ENCODE measurements at regions not wholly inside any gene's neighbourhood (a gene's known extent, or its start where the extent isn't known, plus 50 kb on each side); places are given as distances from the start of the nearest gene placed in this dataset.

DNA sequence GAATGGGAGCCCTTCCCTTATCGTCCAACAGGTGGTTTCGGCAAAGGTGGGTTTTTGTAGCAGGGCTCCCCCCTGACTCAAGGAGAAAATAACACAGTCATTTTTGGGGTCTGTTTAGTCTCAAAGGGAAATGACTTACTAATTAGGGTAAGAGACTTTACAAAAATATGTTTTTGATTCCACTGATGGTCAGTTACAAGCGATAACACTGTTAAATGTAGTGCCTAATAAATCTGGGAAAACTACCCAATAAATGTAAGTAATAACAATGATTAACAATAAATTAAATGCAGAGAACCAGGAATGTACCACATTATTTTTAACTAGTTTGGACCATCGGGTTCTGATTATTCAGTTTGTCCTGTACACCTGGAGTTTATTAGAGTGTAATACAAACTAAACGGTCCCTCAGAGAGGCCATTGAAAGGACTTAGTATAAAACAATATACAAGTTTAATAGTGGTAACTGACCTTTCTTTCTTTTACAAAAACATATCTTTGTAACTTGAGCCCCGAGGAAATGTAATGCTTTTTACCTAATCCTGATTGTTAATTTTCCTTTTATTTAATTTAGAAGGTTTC, 216.2 kb upstream of the HABP2 start:
- Histone ChIP-seq H2AFZ (ENCODE audit: low read depth, low read length) (no peak overlapping the region), H3K9me2 (ENCODE audit: insufficient read depth, low read length) (no peaks in the 10 kb centered on the region), H3K27ac (ENCODE audit: low read length) (no peak overlapping the region), H3K79me2 (replicated peaks; ENCODE audit: insufficient read depth, low read length) (no peaks in the 10 kb centered on the region), H3K4me2 (ENCODE audit: low read length) (no peak overlapping the region), H4K20me1 (ENCODE audit: insufficient read depth) (no peaks in the 10 kb centered on the region), H3F3A (ENCODE audit: insufficient read depth, low read length, poor library complexity, severe bottlenecking) (no peaks in the 10 kb centered on the region), H3K9me3 (ENCODE audit: low read length) (no peaks in the 10 kb centered on the region), H3K4me3 (ENCODE audit: low read length) (no peak overlapping the region), H3K36me3 (ENCODE audit: insufficient read depth, low read length) (no peaks in the 10 kb centered on the region), H3K9ac (ENCODE audit: low read length) (no peak overlapping the region), H3K27me3 (ENCODE audit: insufficient read depth, low read depth, low read length) (no peaks in the 10 kb centered on the region)
- TF ChIP-seq RAD21 (conservative IDR thresholded peaks at IDR 0.05) (no peak), SMC3 (conservative IDR thresholded peaks at IDR 0.05; ENCODE audit: poor library complexity) (no peak), MXI1 (conservative IDR thresholded peaks at IDR 0.05; ENCODE audit: poor library complexity, severe bottlenecking) (no peak), EP300 (conservative IDR thresholded peaks at IDR 0.05; ENCODE audit: poor library complexity, severe bottlenecking) (no peak)

DNA sequence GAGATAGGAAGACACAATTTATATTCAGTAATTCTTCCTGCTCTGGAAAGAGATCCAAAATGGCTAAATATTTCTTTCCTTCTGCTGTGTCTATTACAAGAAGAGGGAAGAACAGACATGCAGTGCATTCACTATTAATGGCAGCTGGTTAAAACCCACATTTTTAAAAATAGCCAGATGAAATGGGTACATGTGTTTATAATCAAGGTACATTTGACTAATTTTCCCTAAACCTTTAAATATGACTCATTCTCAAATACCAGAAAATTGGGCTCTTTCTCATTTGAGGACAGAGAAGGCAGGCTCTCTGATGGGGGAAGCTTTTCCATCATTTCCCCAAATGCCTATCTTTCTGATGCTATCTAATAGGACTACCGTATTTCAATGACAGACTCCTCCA, 215.7 kb upstream of the HABP2 start:
- H3K9ac ChIP-seq (ENCODE audit: low read length) = no peak overlapping the region
- H3F3A ChIP-seq (ENCODE audit: insufficient read depth, low read length, poor library complexity, severe bottlenecking) = no peaks in the 10 kb centered on the region
- no peaks in the 10 kb centered on the region for H4K20me1 ChIP-seq (ENCODE audit: insufficient read depth)
- H2AFZ ChIP-seq (ENCODE audit: low read depth, low read length) = no peak overlapping the region
- no peak overlapping the region for H3K27ac ChIP-seq (ENCODE audit: low read length)
- no peaks in the 10 kb centered on the region for H3K9me2 ChIP-seq (ENCODE audit: insufficient read depth, low read length)
- no peak overlapping the region for H3K4me2 ChIP-seq (ENCODE audit: low read length)
- TF ChIP-seq SMC3 (conservative IDR thresholded peaks at IDR 0.05; ENCODE audit: poor library complexity) = no peak
- TF ChIP-seq, protein P1, sequence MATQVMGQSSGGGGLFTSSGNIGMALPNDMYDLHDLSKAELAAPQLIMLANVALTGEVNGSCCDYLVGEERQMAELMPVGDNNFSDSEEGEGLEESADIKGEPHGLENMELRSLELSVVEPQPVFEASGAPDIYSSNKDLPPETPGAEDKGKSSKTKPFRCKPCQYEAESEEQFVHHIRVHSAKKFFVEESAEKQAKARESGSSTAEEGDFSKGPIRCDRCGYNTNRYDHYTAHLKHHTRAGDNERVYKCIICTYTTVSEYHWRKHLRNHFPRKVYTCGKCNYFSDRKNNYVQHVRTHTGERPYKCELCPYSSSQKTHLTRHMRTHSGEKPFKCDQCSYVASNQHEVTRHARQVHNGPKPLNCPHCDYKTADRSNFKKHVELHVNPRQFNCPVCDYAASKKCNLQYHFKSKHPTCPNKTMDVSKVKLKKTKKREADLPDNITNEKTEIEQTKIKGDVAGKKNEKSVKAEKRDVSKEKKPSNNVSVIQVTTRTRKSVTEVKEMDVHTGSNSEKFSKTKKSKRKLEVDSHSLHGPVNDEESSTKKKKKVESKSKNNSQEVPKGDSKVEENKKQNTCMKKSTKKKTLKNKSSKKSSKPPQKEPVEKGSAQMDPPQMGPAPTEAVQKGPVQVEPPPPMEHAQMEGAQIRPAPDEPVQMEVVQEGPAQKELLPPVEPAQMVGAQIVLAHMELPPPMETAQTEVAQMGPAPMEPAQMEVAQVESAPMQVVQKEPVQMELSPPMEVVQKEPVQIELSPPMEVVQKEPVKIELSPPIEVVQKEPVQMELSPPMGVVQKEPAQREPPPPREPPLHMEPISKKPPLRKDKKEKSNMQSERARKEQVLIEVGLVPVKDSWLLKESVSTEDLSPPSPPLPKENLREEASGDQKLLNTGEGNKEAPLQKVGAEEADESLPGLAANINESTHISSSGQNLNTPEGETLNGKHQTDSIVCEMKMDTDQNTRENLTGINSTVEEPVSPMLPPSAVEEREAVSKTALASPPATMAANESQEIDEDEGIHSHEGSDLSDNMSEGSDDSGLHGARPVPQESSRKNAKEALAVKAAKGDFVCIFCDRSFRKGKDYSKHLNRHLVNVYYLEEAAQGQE (IDR thresholded peaks at IDR 0.05; ENCODE audit: borderline replicate concordance) = no peak
- TF ChIP-seq TAF1 (IDR thresholded peaks at IDR 0.05; ENCODE audit: low read depth) = no peak
- no peak for TF ChIP-seq EP300 (conservative IDR thresholded peaks at IDR 0.05; ENCODE audit: poor library complexity, severe bottlenecking)
- TF ChIP-seq, protein P2, sequence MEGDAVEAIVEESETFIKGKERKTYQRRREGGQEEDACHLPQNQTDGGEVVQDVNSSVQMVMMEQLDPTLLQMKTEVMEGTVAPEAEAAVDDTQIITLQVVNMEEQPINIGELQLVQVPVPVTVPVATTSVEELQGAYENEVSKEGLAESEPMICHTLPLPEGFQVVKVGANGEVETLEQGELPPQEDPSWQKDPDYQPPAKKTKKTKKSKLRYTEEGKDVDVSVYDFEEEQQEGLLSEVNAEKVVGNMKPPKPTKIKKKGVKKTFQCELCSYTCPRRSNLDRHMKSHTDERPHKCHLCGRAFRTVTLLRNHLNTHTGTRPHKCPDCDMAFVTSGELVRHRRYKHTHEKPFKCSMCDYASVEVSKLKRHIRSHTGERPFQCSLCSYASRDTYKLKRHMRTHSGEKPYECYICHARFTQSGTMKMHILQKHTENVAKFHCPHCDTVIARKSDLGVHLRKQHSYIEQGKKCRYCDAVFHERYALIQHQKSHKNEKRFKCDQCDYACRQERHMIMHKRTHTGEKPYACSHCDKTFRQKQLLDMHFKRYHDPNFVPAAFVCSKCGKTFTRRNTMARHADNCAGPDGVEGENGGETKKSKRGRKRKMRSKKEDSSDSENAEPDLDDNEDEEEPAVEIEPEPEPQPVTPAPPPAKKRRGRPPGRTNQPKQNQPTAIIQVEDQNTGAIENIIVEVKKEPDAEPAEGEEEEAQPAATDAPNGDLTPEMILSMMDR (IDR thresholded peaks at IDR 0.05; ENCODE audit: poor library complexity, severe bottlenecking) = no peak
- TF ChIP-seq POLR2AphosphoS5 (IDR thresholded peaks at IDR 0.05) = no peak
- TF ChIP-seq MXI1 (conservative IDR thresholded peaks at IDR 0.05; ENCODE audit: poor library complexity, severe bottlenecking) = no peak
- TF ChIP-seq EZH2 (IDR thresholded peaks at IDR 0.05; ENCODE audit: borderline replicate concordance, insufficient read depth, low read length, poor library complexity, severe bottlenecking) = no peak
- no peak for TF ChIP-seq RAD21 (conservative IDR thresholded peaks at IDR 0.05)
- H3K36me3 ChIP-seq (ENCODE audit: insufficient read depth, low read length) = no peaks in the 10 kb centered on the region
- H3K4me3 ChIP-seq (ENCODE audit: low read length) = no peak overlapping the region
- no peaks in the 10 kb centered on the region for H3K27me3 ChIP-seq (ENCODE audit: insufficient read depth, low read depth, low read length)
- no peaks in the 10 kb centered on the region for H3K79me2 ChIP-seq (replicated peaks; ENCODE audit: insufficient read depth, low read length)
- no peaks in the 10 kb centered on the region for H3K9me3 ChIP-seq (ENCODE audit: low read length)
